GM19239 (cell line): ENCODE measurements at regions not wholly inside any gene's neighbourhood (a gene's known extent, or its start where the extent isn't known, plus 50 kb on each side); places are given as distances from the start of the nearest gene placed in this dataset.

ENCODE experiments used
- DNase-seq: peaks from one replicate; pipeline ENCODE4 v3.0.0; 2011; ENCODE audit warnings: low spot score; ENCODE audit not compliant: insufficient read length
- FAIRE-seq: peaks from 2 replicates; lab custom pipeline; 2011; peaks lifted over from hg19 to GRCh38; lab: Jason Lieb, UNC

DNA sequence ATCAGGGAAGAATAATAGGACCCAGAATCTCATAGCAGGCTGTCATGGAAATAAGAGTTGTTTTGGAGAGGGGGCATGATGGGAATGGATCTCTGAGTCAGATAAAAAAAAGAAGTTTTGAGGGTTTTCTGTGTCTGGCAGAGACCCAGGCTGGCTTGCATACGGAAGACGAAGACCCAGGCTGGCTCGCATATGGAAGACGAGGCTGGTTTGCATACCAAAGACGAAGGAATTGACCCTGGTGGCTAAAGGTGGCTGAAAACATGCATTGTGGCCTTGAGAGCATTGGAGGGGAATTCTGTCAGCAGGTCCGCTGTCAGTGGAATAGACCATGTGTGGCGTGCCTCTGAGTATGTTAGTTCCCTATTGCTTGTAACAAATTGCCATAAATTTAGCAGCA is 335.1 kb downstream of the BTBD3 start:
- no peak for DNase-seq
- FAIRE-seq, result no peak

- DNase-seq (no peak), FAIRE-seq (no peak)
Observed at GRCh38 chr20:12255461-12255970, 337.8 kb downstream of the BTBD3 start.

GRCh38 chr20:12256806-12257205 is 339.1 kb downstream of the BTBD3 start:
- FAIRE-seq (no peak), DNase-seq (no peak)

GRCh38 chr20:12262747-12263146 is 345.1 kb downstream of the BTBD3 start:
- FAIRE-seq, result no peak
- no peak for DNase-seq

DNA sequence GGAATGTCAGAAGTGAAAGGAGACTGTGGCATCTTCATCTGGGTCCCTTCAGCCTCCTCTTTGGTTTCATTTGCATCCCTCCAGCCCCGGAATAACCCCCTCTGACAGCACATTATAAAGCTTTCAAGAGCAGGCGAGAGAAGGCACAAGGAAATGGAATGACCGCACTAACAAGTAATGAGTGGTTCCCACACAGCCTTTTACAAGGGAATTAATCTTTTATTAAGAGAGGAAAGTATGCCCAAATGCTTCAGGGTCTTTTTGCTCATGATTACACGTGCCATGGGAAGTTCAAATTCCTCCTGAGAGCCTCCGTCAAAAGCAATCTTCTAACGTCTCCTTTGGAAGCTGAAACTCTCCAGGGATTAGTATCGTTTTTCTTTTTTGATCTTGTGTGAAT is 347.0 kb downstream of the BTBD3 start:
- FAIRE-seq (no peak), DNase-seq (no peak)

GRCh38 chr20:12265662-12266061 is 348.0 kb downstream of the BTBD3 start:
- no peak for DNase-seq
- no peak for FAIRE-seq

DNA sequence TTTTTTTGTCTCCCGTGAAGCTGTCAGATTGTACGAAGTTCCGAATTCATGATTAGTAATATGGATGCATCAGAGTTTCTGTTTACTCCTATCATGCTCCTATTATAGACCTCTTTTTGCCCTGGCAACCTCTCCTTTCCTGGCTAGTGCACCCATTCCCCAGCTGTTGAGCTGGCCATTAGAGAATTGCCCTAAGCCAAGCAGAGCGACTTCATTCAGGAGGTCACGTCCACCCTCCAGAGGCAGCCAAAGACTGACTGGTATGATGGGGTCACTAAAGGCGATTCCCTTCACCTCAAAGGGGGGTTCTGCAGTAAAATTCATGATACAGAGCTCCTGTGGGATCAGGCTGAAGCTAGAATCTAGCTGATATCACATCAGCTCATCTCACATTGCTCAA is 351.9 kb downstream of the BTBD3 start:
- no peak for FAIRE-seq
- DNase-seq, result no peak

GRCh38 chr20:12270863-12271262 is 353.2 kb downstream of the BTBD3 start:
- FAIRE-seq (no peak), DNase-seq (no peak)

- no peak for FAIRE-seq
- DNase-seq, result no peak
Observed at GRCh38 chr20:12276011-12276673, 358.4 kb downstream of the BTBD3 start.

DNA sequence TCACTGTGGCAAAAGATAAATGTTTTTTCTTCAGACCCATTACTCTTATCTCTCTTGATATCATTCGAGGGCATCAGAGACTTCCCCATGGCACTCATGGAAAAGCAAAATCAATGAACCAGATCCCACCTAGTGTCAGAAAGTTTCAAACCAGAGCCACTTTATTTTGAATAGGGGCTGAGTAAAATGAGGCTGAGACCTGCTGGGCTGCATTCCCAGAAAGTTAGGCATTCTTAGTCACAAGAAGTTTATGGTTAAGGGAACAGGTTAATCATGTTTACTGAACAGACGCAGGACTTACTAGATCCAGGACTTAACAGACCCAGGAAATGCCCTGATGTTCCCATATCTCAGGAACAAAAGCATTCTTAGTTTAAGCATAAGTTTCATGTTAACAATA is 369.9 kb downstream of the BTBD3 start:
- no peak for DNase-seq
- no peak for FAIRE-seq

DNA sequence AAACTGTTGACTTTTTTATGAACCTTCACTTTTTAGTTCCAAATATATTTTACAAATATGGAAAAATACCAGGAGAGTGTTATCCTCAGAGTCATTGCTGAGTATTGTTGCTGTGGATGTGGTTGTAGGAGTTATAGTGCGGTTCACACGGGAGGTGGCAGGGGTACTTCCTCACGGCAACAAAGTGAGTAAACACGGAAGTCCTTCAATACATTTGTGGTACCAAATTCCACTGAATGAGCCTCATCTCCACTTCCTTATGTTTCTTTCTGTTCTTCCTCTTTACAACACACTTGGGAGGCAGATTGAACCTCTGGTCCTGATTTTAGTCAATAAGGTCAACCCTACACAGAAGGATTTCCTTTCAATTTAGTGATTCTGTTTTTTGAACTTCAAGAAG is 371.8 kb downstream of the BTBD3 start:
- FAIRE-seq (no peak), DNase-seq (no peak)

- FAIRE-seq, result no peak
- no peak for DNase-seq
Observed at GRCh38 chr20:12291386-12291785, 373.7 kb downstream of the BTBD3 start.

GRCh38 chr20:12293900-12294299 is 376.2 kb downstream of the BTBD3 start:
- FAIRE-seq, result no peak
- DNase-seq, result no peak

- DNase-seq (no peak), FAIRE-seq (no peak)
Observed at GRCh38 chr20:12294678-12295077, 377.0 kb downstream of the BTBD3 start.

- FAIRE-seq (no peak), DNase-seq (no peak)
Observed at GRCh38 chr20:12305188-12305950, 387.7 kb downstream of the BTBD3 start.

- DNase-seq, result no peak
- no peak for FAIRE-seq
Observed at GRCh38 chr20:12306107-12306506, 388.4 kb downstream of the BTBD3 start.

DNA sequence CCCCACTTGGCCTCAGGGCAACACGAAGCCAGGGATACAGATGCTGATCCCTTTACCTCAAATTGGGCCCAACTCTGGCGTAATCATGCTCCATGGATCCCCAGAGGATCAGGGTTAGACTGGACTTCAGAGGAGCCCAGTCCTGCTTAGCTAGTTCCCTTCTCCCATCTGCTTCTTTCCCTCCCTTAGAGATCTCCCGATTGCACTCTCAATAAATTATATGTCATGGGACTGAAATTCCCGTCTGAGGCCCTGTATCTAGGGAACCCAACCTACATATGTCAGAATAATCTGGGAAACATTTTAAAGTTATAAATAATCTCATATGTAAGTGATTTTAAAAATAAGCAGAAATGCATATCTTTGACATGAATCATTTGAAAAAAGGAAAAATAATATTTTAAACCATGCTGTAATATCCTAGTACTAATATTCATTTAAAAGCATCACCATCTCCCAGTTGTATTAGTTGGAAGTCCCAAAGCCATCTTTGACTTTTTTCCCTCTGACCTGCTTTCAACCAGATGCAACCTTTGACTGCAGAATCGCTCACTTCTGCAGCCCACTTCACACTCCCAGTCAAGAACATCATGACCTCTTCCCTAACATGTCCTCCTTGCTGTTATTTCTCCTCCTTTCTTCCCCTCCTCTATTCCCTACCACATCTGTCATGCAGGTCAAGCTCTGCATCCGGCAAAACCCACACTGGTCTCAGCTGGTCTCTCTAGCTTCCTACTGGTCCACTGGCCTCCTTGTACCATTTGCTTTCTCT is 393.6 kb downstream of the BTBD3 start:
- FAIRE-seq, result no peak

GRCh38 chr20:12315652-12316051 is 398.0 kb downstream of the BTBD3 start:
- DNase-seq, result no peak
- no peak for FAIRE-seq

More for the DNA sequence above, 393.6 kb downstream of the BTBD3 start:
- DNase-seq, result no peak

- no peak for FAIRE-seq
- DNase-seq, result no peak
Observed at GRCh38 chr20:12316794-12317193, 399.1 kb downstream of the BTBD3 start.

GRCh38 chr20:12317433-12317832 is 399.7 kb downstream of the BTBD3 start:
- DNase-seq (no peak), FAIRE-seq (no peak)

- FAIRE-seq (no peak), DNase-seq (no peak)
Observed at GRCh38 chr20:12318043-12318442, 400.4 kb downstream of the BTBD3 start.
